SK-N-SH treated with all-trans-retinoic acid at 6 μM for 48 hours (cell line): ENCODE measurements at regions not wholly inside any gene's neighbourhood (a gene's known extent, or its start where the extent isn't known, plus 50 kb on each side); places are given as distances from the start of the nearest gene placed in this dataset.
A peak's percentile ranks its signal among the peaks of the same experiment; 100 is the strongest.

Experiments
- ATAC-seq: fragments of 200-7000 bp; cut with Tn5 transposase; 3 replicates; pipeline ENCODE4 v1.9.1; 2020; ENCODE audit warnings: mild to moderate bottlenecking, moderate library complexity
- ARNTL ChIP-seq: fragments of 450-650 bp; formaldehyde crosslinking; IDR thresholded peaks from 2 replicates; pipeline ENCODE4 v1.5.0; 2020; ENCODE audit warnings: low read depth, mild to moderate bottlenecking, moderate library complexity, borderline replicate concordance
- BACH2 ChIP-seq: fragments of 250-450 bp; sonication (Bioruptor Pico); IDR thresholded peaks from 2 replicates; pipeline ENCODE4 v1.9.0; 2021; ENCODE audit warnings: mild to moderate bottlenecking, borderline replicate concordance
- CREB5 ChIP-seq: fragments of 250-450 bp; sonication (Bioruptor Pico); IDR thresholded peaks from 2 replicates; pipeline ENCODE4 v1.5.1; 2020; ENCODE audit warnings: low read depth, mild to moderate bottlenecking, moderate library complexity
- CSRNP3 ChIP-seq: fragments of 250-450 bp; sonication (Bioruptor Pico); IDR thresholded peaks from 2 replicates; pipeline ENCODE4 v1.5.1; 2021; ENCODE audit warnings: mild to moderate bottlenecking, moderate library complexity
- ESRRG ChIP-seq: fragments of 250-450 bp; sonication (Bioruptor Pico); IDR thresholded peaks from 2 replicates; pipeline ENCODE4 v1.6.1; 2021; ENCODE audit warnings: mild to moderate bottlenecking
- GLIS3 ChIP-seq: fragments of 250-450 bp; sonication (Bioruptor Pico); IDR thresholded peaks from 2 replicates; pipeline ENCODE4 v1.5.0; 2020; ENCODE audit warnings: mild to moderate bottlenecking, moderate library complexity
- ISL1 ChIP-seq: fragments of 250-450 bp; sonication (Bioruptor Pico); IDR thresholded peaks from 2 replicates; pipeline ENCODE4 v2.1.2; 2022; ENCODE audit warnings: mild to moderate bottlenecking, moderate library complexity
- OSR1 ChIP-seq: fragments of 250-450 bp; sonication (Bioruptor Pico); IDR thresholded peaks from 2 replicates; pipeline ENCODE4 v1.8.0; 2022; ENCODE audit warnings: moderate library complexity, mild to moderate bottlenecking, inconsistent platforms
- PATZ1 ChIP-seq: fragments of 250-450 bp; sonication (Bioruptor Pico); IDR thresholded peaks from 2 replicates; pipeline ENCODE4 v1.8.0; 2020; ENCODE audit warnings: mild to moderate bottlenecking, moderate library complexity, borderline replicate concordance
- PPARA ChIP-seq: fragments of 250-450 bp; sonication (Bioruptor Pico); IDR thresholded peaks from 2 replicates; pipeline ENCODE4 v1.5.0; 2020; ENCODE audit warnings: mild to moderate bottlenecking, borderline replicate concordance
- RARB ChIP-seq: fragments of 250-450 bp; sonication (Bioruptor Pico); IDR thresholded peaks from 2 replicates; pipeline ENCODE4 v1.8.0; 2021; ENCODE audit warnings: mild to moderate bottlenecking, moderate library complexity
- SNAI2 ChIP-seq: fragments of 250-450 bp; sonication (Bioruptor Pico); IDR thresholded peaks from 2 replicates; pipeline ENCODE4 v1.5.0; 2020; ENCODE audit warnings: mild to moderate bottlenecking, moderate library complexity
- TCF4 ChIP-seq: fragments of 250-450 bp; sonication (Bioruptor Pico); IDR thresholded peaks from 2 replicates; pipeline ENCODE4 v1.8.0; 2021; ENCODE audit warnings: mild to moderate bottlenecking, moderate library complexity, borderline replicate concordance
- TOX ChIP-seq: fragments of 250-450 bp; sonication (Bioruptor Pico); IDR thresholded peaks from 2 replicates; pipeline ENCODE4 v1.8.0; 2021; ENCODE audit warnings: mild to moderate bottlenecking, moderate library complexity, borderline replicate concordance
- TSHZ2 ChIP-seq: fragments of 250-450 bp; sonication (Bioruptor Pico); IDR thresholded peaks from 2 replicates; pipeline ENCODE4 v1.5.0; 2020; ENCODE audit warnings: mild to moderate bottlenecking, moderate library complexity
- ZC3H10 ChIP-seq: fragments of 250-450 bp; sonication (Bioruptor Pico); IDR thresholded peaks from 2 replicates; pipeline ENCODE4 v1.5.1; 2021; ENCODE audit warnings: mild to moderate bottlenecking, moderate library complexity
- ZFP30 ChIP-seq: fragments of 450-650 bp; formaldehyde crosslinking; IDR thresholded peaks from 2 replicates; pipeline ENCODE4 v1.5.0; 2022; ENCODE audit warnings: mild to moderate bottlenecking, moderate library complexity
- ZNF565 ChIP-seq: fragments of 450-650 bp; formaldehyde crosslinking; conservative IDR thresholded peaks from 2 replicates; pipeline ENCODE4 v1.5.0; 2020; ENCODE audit warnings: low read depth, mild to moderate bottlenecking, moderate library complexity
- ZNF70 ChIP-seq: fragments of 450-650 bp; formaldehyde crosslinking; IDR thresholded peaks from 2 replicates; pipeline ENCODE4 v1.5.0; 2020; ENCODE audit warnings: mild to moderate bottlenecking, moderate library complexity
- ZNF8 ChIP-seq: fragments of 450-650 bp; formaldehyde crosslinking; IDR thresholded peaks from 2 replicates; pipeline ENCODE4 v1.5.0; 2020; ENCODE audit warnings: mild to moderate bottlenecking, moderate library complexity

GRCh38 chr1:84758476-84758875 is 68.2 kb upstream of the SSX2IP start:
- no peak for ATAC-seq
- no peak for TF ChIP-seq ESRRG (CRISPR knock-in tag)
- no peak for TF ChIP-seq OSR1 (CRISPR knock-in tag)
- TF ChIP-seq ZNF565 (CRISPR knock-in tag) = no peak
- TF ChIP-seq SNAI2 (CRISPR knock-in tag) = no peak
- no peak for TF ChIP-seq GLIS3 (CRISPR knock-in tag)
- TF ChIP-seq ZC3H10 (CRISPR knock-in tag) = no peak
- TF ChIP-seq PATZ1 (CRISPR knock-in tag) = no peak
- no peak for TF ChIP-seq ISL1
- no peak for TF ChIP-seq ZFP30
- TF ChIP-seq RARB (CRISPR knock-in tag) = no peak
- TF ChIP-seq BACH2 (CRISPR knock-in tag) = no peak
- no peak for TF ChIP-seq TOX (CRISPR knock-in tag)
- TF ChIP-seq PPARA (CRISPR knock-in tag) = no peak
- no peak for TF ChIP-seq ARNTL (CRISPR knock-in tag)
- no peak for TF ChIP-seq TSHZ2 (CRISPR knock-in tag)
- TF ChIP-seq ZNF70 = no peak
- TF ChIP-seq CSRNP3 (CRISPR knock-in tag) = no peak
- TF ChIP-seq TCF4 (CRISPR knock-in tag) = no peak

GRCh38 chr1:84757301-84757700 is 67.0 kb upstream of the SSX2IP start:
- TF ChIP-seq TSHZ2 (CRISPR knock-in tag) = no peak
- ATAC-seq = peak; percentile 37; the same call in 1 of the 3 replicates

GRCh38 chr1:84756455-84757082 is 66.3 kb upstream of the SSX2IP start:
- TF ChIP-seq ZNF8 = no peak
- no peak for TF ChIP-seq BACH2 (CRISPR knock-in tag)
- TF ChIP-seq CREB5 = no peak
- ATAC-seq = no peak
